Stimulated activated memory B cell treated with anti-CD40 and anti-IgM and Interleukin-4, amounts not matched to agents 10 μg/mL and 1 μg/mL and 100 μg/mL, for 72 hours (primary cell): ENCODE measurements at regions not wholly inside any gene's neighbourhood (a gene's known extent, or its start where the extent isn't known, plus 50 kb on each side); places are given as distances from the start of the nearest gene placed in this dataset.

Source experiments
- ATAC-seq: fragments of 150-1000 bp; cut with Tn5 transposase; 2 replicates; pipeline ENCODE4 v1.10.0; 2021
- H3K27ac Mint-ChIP-seq: one replicate; pipeline ENCODE4 v1.8.0; 2022; ENCODE audit warnings: mild to moderate bottlenecking, mixed read lengths
- H3K27me3 Mint-ChIP-seq: one replicate; pipeline ENCODE4 v1.8.0; 2022; ENCODE audit warnings: mixed read lengths
- H3K36me3 Mint-ChIP-seq: one replicate; pipeline ENCODE4 v1.8.0; 2022; ENCODE audit warnings: mixed read lengths
- H3K4me1 Mint-ChIP-seq: one replicate; pipeline ENCODE4 v1.8.0; 2022; ENCODE audit warnings: mixed read lengths
- H3K4me3 Mint-ChIP-seq: one replicate; pipeline ENCODE4 v1.8.0; 2022; ENCODE audit warnings: mild to moderate bottlenecking, moderate library complexity, mixed read lengths
- H3K9me3 Mint-ChIP-seq: one replicate; pipeline ENCODE4 v1.8.0; 2022; ENCODE audit warnings: mixed read lengths

DNA sequence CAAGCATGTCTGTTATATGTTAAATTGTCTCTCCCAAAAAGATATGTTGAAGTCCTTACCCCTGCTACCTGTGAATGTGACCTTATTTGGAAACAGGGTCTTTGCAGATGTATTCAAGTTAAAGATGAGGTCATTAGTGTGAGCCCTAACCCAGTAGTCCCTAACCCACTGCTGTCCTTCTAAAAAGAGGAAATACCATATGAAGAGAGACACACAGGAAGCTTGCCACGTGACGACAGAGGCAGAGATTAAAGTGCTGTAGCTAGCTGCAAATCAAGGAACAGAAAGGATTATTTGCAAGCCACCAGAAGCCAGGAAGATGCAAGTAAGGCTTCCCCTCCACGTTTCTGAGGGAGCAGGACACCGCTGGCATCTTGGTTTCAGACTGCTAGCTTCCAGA, 150.1 kb downstream of the HNRNPD start:
- H3K4me1 Mint-ChIP-seq: peaks cover 6% of the 10 kb centered on the region
- ATAC-seq: peak; percentile 91
- no peaks in the 10 kb centered on the region for H3K9me3 Mint-ChIP-seq
- H3K4me3 Mint-ChIP-seq: no peak overlapping the region
- peaks cover 15% of the 10 kb centered on the region for H3K27me3 Mint-ChIP-seq
- H3K27ac Mint-ChIP-seq: peak overlapping the region; percentile 1
- no peaks in the 10 kb centered on the region for H3K36me3 Mint-ChIP-seq

GRCh38 chr4:82219346-82219745, 154.4 kb downstream of the HNRNPD start:
- peaks cover 6% of the 10 kb centered on the region for H3K4me1 Mint-ChIP-seq
- no peak overlapping the region for H3K27ac Mint-ChIP-seq
- H3K4me3 Mint-ChIP-seq: no peak overlapping the region
- no peaks in the 10 kb centered on the region for H3K27me3 Mint-ChIP-seq
- H3K9me3 Mint-ChIP-seq: peaks cover 2% of the 10 kb centered on the region
- no peak for ATAC-seq
- no peaks in the 10 kb centered on the region for H3K36me3 Mint-ChIP-seq

GRCh38 chr4:82217986-82218715, 155.6 kb downstream of the HNRNPD start:
- no peaks in the 10 kb centered on the region for H3K27me3 Mint-ChIP-seq
- no peaks in the 10 kb centered on the region for H3K36me3 Mint-ChIP-seq
- H3K4me1 Mint-ChIP-seq: no peaks in the 10 kb centered on the region
- H3K4me3 Mint-ChIP-seq: no peak overlapping the region
- no peak for ATAC-seq
- peaks cover 2% of the 10 kb centered on the region for H3K9me3 Mint-ChIP-seq
- H3K27ac Mint-ChIP-seq: no peak overlapping the region

DNA sequence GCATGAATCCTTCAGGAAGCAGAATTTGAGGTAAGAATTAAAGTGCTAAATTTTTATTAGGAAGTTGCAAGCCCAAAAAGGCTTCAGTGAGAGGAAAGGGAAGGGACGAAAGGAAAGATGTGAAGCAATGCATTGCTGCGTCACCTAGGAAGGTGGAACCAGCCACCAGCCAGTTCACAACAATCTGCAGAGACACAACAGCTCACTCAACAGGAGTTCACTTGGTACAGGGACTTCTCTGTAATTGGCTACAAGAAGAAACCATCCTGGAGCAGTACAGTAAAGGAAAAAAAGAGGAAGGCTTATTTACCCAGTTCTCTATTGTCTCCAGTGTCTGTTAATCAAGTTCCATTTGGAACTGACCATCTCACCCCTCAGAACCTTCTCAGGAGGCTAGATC, 157.6 kb downstream of the HNRNPD start:
- H3K27me3 Mint-ChIP-seq: no peaks in the 10 kb centered on the region
- no peak for ATAC-seq
- H3K36me3 Mint-ChIP-seq: no peaks in the 10 kb centered on the region
- H3K9me3 Mint-ChIP-seq: peaks cover 2% of the 10 kb centered on the region
- no peaks in the 10 kb centered on the region for H3K4me1 Mint-ChIP-seq
- no peak overlapping the region for H3K27ac Mint-ChIP-seq
- H3K4me3 Mint-ChIP-seq: no peak overlapping the region

GRCh38 chr4:82215800-82216199, 158.0 kb downstream of the HNRNPD start:
- Mint-ChIP-seq H3K27me3 (no peaks in the 10 kb centered on the region), H3K4me3 (no peak overlapping the region), H3K9me3 (peaks cover 2% of the 10 kb centered on the region), H3K27ac (no peak overlapping the region), H3K4me1 (no peaks in the 10 kb centered on the region), H3K36me3 (no peaks in the 10 kb centered on the region)
- no peak for ATAC-seq

GRCh38 chr4:82215039-82215438, 158.8 kb downstream of the HNRNPD start:
- no peak for ATAC-seq
- Mint-ChIP-seq H3K27me3 (no peaks in the 10 kb centered on the region), H3K27ac (no peak overlapping the region), H3K4me1 (no peaks in the 10 kb centered on the region), H3K36me3 (no peaks in the 10 kb centered on the region), H3K9me3 (peaks cover 2% of the 10 kb centered on the region), H3K4me3 (no peak overlapping the region)

DNA sequence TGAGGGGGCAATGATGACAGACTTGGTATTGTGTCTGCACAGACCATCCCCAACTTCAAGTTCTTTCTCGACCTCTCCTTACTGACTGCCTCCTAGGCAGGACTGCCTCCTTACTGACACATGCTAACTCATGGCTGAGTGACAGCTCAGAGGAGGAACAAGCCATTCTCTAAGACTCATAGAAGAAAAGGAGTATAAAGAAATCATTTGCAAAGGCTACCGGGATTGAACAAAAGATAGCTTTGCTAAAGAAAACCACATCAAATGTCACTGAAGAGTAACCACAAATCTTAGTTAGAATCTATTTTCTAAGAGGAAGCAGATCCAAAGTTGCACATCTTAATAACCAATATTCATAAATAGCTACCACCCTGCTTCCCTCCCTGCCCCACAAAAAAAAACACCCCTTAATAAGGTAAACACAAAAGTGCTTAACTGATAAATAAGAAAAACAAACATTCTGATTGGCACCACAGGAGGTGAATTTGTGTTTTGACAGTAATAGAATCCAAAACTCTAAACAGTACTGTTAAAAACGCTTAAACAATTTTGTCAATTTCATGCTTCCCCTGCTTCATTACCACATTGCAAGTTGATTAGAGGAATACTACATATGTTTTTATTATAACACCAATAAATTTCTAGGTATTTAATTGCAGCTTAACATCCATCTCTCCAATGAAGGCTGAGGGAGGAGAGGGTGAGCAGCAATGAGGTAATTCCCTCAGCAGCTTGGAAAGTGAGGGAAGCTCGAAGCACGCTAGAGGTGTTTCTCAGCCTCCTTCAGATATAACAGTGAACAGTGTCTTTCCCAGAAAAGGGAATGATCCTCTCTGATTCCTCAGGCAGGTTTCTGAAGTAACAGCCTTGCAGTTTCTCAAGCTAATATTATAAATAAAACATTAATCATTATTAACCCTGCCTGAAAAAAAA, 160.0 kb downstream of the HNRNPD start:
- H3K36me3 Mint-ChIP-seq: no peaks in the 10 kb centered on the region
- H3K9me3 Mint-ChIP-seq: peaks cover 2% of the 10 kb centered on the region
- H3K27me3 Mint-ChIP-seq: no peaks in the 10 kb centered on the region
- H3K4me1 Mint-ChIP-seq: no peaks in the 10 kb centered on the region
- no peak overlapping the region for H3K4me3 Mint-ChIP-seq
- no peak overlapping the region for H3K27ac Mint-ChIP-seq
- no peak for ATAC-seq

- H3K27ac Mint-ChIP-seq: no peak overlapping the region
- H3K4me1 Mint-ChIP-seq: no peaks in the 10 kb centered on the region
- no peak for ATAC-seq
Observed at GRCh38 chr4:82201805-82202641, 171.8 kb downstream of the HNRNPD start.

DNA sequence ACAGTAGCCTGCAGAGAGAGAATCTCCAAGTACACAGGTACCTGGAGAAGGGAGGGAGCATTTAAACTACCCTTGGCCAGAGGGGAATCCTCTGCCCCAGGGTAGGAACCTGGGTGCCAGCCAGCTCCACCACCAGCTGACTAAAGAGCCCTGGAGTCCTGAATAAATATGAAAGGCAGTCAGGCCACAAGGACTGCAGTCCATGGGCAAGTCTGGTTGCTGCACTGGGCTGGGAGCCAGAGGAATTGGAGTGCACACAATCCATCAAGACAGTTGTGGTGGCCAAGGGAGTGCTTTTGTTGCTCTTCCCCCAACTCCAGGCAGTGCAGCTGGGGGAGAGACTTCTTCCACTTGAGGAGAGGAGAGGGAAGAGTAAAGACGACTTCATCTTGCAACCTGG, 172.5 kb downstream of the HNRNPD start:
- no peak overlapping the region for H3K4me3 Mint-ChIP-seq
- H3K36me3 Mint-ChIP-seq: no peaks in the 10 kb centered on the region
- no peak for ATAC-seq
- H3K4me1 Mint-ChIP-seq: no peaks in the 10 kb centered on the region
- peaks cover 43% of the 10 kb centered on the region for H3K27me3 Mint-ChIP-seq
- H3K27ac Mint-ChIP-seq: no peak overlapping the region
- no peaks in the 10 kb centered on the region for H3K9me3 Mint-ChIP-seq

More at GRCh38 chr4:82201805-82202641, 171.8 kb downstream of the HNRNPD start:
- Mint-ChIP-seq H3K9me3 (peaks cover 3% of the 10 kb centered on the region), H3K27me3 (peaks cover 43% of the 10 kb centered on the region), H3K4me3 (no peak overlapping the region), H3K36me3 (no peaks in the 10 kb centered on the region)

- no peak overlapping the region for H3K27ac Mint-ChIP-seq
- peaks cover 38% of the 10 kb centered on the region for H3K27me3 Mint-ChIP-seq
- no peaks in the 10 kb centered on the region for H3K4me1 Mint-ChIP-seq
- no peaks in the 10 kb centered on the region for H3K36me3 Mint-ChIP-seq
- H3K9me3 Mint-ChIP-seq: no peaks in the 10 kb centered on the region
- no peak overlapping the region for H3K4me3 Mint-ChIP-seq
- no peak for ATAC-seq
Observed at GRCh38 chr4:82200046-82200445, 173.7 kb downstream of the HNRNPD start.

DNA sequence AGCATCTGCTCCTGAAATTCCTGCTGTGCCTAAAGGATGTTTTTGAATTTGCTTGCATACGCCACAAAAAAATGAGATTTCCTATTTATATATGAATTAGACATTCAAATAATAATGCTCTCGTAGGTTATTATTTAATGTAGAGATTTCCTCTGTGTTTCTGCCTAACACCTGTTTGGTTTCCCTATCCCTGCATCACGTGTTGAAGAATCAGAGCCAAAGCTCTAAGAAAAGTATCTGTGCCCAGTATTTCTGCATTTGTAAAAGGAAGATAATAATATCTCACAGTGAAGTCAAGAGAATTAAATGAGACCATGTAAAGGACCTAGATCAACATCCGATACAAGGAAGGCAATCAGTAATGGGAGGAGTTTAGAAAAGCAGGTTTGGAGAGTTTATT, 179.5 kb downstream of the HNRNPD start:
- Mint-ChIP-seq H3K4me3 (no peak overlapping the region), H3K27me3 (no peaks in the 10 kb centered on the region), H3K36me3 (no peaks in the 10 kb centered on the region), H3K4me1 (no peaks in the 10 kb centered on the region), H3K9me3 (no peaks in the 10 kb centered on the region), H3K27ac (no peak overlapping the region)
- ATAC-seq: no peak

GRCh38 chr4:82192017-82192673, 181.6 kb downstream of the HNRNPD start:
- Mint-ChIP-seq H3K27me3 (no peaks in the 10 kb centered on the region), H3K4me1 (no peaks in the 10 kb centered on the region), H3K36me3 (no peaks in the 10 kb centered on the region), H3K27ac (no peak overlapping the region), H3K9me3 (peaks cover 2% of the 10 kb centered on the region), H3K4me3 (no peak overlapping the region)
- no peak for ATAC-seq

GRCh38 chr4:82181789-82182188, 192.0 kb downstream of the HNRNPD start:
- H3K4me3 Mint-ChIP-seq: no peak overlapping the region
- ATAC-seq: no peak
- peaks cover 11% of the 10 kb centered on the region for H3K27me3 Mint-ChIP-seq
- peaks cover 3% of the 10 kb centered on the region for H3K9me3 Mint-ChIP-seq
- no peaks in the 10 kb centered on the region for H3K36me3 Mint-ChIP-seq
- no peaks in the 10 kb centered on the region for H3K4me1 Mint-ChIP-seq
- H3K27ac Mint-ChIP-seq: no peak overlapping the region

- H3K27me3 Mint-ChIP-seq: peaks cover 22% of the 10 kb centered on the region
- no peak overlapping the region for H3K4me3 Mint-ChIP-seq
- H3K9me3 Mint-ChIP-seq: peaks cover 7% of the 10 kb centered on the region
- no peaks in the 10 kb centered on the region for H3K36me3 Mint-ChIP-seq
- no peaks in the 10 kb centered on the region for H3K4me1 Mint-ChIP-seq
- ATAC-seq: no peak
- no peak overlapping the region for H3K27ac Mint-ChIP-seq
Observed at GRCh38 chr4:82172186-82172585, 201.6 kb downstream of the HNRNPD start.
